GM19438 (cell line): ENCODE measurements at regions not wholly inside any gene's neighbourhood (a gene's known extent, or its start where the extent isn't known, plus 50 kb on each side); places are given as distances from the start of the nearest gene placed in this dataset.

Experiments used
- ATAC-seq: cut with Tn5 transposase; IDR thresholded peaks from one replicate; pipeline ENCODE4 v1.9.1; 2021; ENCODE audit warnings: low read depth; ENCODE audit not compliant: unreplicated experiment

DNA sequence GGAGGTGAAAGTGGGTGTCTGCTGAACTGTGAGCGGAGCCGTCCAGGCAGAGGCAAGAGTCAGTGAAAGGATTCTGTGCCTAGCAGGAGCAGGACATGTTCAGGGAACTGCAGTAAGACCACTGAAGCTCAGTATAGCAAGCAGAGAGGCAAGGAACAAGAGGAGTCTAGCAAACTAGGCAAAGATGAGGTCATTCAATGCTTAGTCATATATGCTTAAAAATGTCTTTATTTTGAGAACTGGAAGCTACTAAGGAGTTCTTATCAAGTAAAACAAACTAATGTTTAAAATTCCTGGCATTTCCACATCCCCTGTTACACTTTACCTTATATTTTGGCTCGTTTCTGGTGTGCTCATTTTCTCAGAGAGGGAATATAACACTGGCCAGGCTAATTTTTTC, 913.4 kb downstream of the CBLN2 start:
- no peak for ATAC-seq

- no peak for ATAC-seq
Observed at GRCh38 chr18:71625556-71626090, 918.5 kb downstream of the CBLN2 start.

DNA sequence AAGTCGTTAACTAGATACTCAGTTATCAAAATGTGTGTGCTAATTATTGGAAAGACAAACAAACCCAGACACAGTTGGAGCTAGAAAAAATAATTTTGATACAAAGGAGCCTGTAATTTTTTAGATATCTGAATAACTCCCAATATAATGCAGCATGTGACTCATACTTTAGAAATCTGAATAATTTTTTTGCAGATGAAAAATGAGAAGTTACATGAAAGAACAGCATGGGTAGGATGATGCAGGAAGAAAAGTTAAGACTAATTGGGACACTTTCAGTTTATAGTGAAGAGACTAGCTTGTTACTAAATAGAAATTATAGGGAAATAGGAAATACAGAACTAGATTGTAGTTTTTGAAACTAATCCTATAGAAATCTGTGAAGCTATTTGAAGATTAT, 945.8 kb downstream of the CBLN2 start:
- no peak for ATAC-seq

DNA sequence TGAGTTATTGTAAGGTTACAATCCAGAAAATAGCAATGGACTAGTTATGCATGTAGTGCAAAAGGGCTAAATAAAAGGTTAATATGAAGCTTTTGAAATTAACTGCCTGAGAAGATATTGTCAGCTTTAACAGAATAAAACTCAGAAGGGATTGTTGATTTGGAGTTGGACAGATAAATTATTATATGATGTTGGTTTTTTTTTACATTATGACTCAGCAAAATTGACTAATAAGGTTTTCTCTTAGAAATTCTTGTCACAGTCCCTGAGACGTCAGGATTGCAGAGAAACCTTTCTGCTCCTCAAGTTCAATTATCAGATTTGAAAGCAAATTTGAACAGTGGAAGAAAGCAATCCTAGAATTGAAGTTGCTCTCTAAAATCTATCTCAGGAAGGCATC, 946.9 kb downstream of the CBLN2 start:
- no peak for ATAC-seq

- no peak for ATAC-seq
Observed at GRCh38 chr18:71583252-71583651, 960.9 kb downstream of the CBLN2 start.

GRCh38 chr18:71554686-71555085, 989.5 kb downstream of the CBLN2 start:
- ATAC-seq: no peak

DNA sequence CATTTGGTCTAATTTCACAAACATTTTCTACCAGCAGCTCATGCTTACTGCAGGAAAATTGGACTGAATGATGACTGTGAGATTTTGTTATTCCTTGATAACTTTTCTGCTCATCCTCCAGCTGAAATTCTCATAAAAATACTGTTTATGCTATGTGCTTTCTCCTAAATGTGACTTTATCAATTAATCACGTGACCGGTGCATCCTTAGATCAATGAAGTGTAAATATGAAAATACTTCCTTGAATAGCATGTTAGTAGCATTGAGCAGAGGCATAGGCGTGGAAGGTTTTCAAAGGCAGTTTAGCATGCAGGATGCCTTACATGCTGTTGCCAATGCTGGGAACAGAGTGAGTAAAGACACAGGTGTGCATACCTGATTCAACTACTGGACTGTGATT, 1002.5 kb downstream of the CBLN2 start:
- ATAC-seq: no peak

- ATAC-seq: no peak
Observed at GRCh38 chr18:71529703-71530303, 1014.3 kb downstream of the CBLN2 start.

DNA sequence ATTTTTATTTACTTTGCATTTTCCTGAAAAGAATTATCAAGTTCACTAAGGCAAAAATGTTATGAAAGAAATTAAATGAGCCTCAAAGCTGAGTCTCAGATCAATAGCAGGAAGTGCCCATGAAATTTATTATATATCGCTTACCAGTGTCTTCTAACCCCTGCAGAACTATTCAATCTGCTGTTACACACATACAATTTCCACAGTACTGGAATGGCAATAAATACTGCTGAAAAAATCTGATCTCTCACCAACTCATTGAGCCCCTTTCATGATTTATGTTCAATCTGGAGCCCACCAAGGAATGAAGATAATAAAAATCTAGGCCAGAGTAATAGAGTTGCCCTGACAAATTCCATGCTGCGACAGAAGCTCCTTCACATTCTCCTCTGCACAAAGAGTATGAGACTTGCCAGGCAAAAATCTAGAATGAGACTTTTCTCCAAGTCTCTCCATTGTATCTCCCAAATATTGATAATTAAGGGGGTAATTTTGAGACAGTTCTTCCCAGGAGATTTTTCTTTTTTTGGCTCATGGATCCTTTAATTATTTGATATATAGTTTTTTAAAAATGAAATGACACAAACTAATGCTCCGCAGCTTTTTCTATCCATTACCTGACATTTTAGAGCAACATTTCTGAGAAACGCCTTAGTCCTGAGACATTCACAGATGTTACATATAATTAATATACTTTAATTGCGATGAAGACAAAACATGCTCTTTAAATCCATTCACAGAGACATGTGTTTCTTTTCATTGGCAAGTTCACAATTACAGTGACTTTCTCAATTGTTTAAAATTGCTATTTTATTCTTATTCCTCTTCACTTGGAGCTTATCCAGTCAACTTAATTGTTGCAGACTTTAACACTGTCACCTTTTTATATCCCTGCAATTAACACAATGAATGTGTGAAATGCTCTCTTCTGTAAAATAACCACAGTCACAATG, 1020.4 kb downstream of the CBLN2 start:
- no peak for ATAC-seq

- no peak for ATAC-seq
Observed at GRCh38 chr18:71505526-71505925, 1038.6 kb downstream of the CBLN2 start.

- no peak for ATAC-seq
Observed at GRCh38 chr18:71503222-71503621, 1040.9 kb downstream of the CBLN2 start.

DNA sequence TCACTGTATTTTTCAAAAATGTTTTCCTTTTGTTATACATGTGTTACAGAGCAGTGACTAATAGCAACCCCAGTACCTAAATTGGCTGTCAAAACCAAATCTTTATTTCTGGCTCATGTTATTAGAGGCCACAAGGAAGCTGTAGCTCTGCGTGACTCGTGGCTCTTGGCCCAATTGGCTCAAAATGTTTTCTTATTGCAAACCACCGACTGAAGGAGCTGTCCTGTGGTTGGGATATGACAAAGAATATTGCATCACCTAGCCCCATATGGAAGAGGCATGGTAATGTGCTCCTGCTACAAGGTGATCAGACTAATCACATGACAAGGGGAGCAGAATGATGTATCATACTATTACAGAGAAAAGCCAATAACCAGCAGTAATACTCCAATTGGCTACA, 1058.5 kb downstream of the CBLN2 start:
- ATAC-seq: no peak

DNA sequence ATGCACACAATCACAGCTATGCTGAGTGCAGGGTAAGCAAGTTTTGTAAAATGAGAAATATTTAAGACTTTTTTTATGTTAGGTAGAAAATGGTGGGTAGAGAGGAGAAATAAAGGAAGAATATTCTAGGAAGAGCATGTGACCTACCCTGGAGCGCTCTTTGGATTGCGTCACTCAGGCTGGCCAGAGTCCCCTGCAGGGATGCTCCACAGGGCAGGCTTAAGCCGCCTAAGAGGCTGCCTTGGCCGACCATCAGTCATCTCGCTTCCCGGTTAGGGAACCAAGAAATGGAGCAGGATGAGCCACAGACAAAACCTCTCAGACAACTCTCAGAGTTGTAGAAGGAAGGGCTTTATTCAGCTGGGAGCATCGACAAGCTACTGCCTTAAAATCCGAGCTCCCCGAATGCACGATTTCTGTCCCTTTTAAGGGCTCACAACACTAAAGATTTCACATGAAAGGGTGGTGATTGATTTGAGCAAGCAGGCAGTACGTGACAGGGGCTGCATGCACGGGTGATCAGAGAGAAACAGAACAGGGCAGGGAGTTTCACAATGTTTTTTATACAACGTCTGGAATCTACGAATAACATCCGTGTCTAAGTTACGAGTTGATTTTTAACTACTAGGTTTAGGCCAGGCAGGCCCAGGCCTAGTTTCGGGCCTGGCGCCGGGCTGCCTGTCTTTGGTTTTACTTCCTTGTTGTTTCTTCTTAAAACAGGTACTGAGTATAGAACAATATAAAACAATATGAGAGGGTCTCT, 1072.0 kb downstream of the CBLN2 start:
- ATAC-seq: no peak

DNA sequence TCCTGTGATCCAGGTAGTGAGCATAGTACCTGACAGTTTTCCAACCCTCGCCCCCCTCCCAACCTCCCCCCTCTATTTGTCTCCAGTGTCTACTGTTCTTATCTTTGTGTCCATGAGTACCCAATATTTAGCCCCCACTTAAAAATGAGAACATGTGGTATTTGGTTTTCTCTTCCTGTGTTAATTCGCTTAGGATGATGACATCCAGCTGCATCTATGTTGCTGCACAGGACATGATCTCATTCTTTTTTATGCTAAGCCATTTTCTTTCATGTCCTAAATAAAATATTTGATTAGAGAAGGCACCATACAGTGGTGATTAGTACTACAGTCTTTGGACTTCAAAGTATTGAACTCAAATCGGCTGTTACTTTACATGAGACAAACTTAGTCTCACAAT, 1087.9 kb downstream of the CBLN2 start:
- no peak for ATAC-seq

GRCh38 chr18:71450257-71450656, 1093.9 kb downstream of the CBLN2 start:
- ATAC-seq: no peak

GRCh38 chr18:71443706-71444480, 1100.2 kb downstream of the CBLN2 start:
- ATAC-seq: no peak

DNA sequence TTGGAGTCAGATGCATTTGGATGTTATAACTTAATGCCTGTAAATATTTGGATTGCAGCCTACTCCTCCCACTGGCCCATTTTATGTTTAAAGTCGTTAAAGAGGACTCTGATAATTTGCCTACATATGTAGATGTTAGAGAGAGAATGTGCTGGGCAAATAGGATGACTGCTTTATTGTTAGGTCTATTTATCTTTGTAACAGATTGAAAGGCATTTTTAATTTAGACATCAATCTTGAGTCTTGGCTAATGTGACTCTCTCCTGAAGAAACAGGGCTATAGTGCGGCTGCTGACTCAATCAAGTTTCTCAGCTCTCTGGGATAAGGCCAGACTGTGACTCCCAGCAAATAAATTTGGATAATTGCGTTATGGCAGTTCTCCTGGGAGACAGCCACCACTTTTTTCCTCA, 1101.4 kb downstream of the CBLN2 start:
- ATAC-seq: no peak

DNA sequence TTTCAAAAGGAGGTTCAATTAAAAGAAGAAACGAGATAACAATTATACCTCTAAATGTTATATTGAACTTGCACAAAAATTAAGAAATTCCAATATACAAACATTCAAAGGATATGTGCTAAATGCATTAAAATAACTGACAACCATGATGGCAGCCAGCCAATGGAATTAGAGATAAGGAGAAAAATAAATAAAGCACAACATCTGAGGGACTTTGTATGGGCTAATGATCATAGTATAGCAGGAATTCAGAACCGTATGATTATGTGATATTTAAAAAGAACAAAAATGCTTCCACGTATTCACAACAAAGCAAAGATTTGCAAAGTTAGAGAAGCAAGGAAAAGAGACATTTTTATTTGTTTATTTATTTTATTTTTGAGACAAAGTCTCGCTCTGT, 1103.0 kb downstream of the CBLN2 start:
- ATAC-seq: no peak

DNA sequence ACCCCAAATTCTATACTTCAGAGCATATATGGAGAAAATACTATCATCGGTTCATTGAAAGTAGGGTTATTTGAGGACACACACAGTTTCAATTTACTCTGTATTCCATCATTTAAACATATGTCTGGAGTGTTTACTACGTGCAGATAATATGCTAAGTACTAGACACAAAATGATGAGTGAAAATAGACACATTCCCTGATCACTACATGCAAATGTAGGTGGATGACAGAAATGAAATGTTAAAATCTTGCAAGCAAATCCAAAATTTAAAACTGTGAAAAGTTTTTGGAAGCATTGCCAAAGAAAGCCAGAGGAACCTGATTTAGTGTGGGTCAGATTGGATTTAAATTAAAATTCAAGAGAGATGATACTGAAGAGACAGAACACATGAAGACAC, 1106.6 kb downstream of the CBLN2 start:
- ATAC-seq: no peak

DNA sequence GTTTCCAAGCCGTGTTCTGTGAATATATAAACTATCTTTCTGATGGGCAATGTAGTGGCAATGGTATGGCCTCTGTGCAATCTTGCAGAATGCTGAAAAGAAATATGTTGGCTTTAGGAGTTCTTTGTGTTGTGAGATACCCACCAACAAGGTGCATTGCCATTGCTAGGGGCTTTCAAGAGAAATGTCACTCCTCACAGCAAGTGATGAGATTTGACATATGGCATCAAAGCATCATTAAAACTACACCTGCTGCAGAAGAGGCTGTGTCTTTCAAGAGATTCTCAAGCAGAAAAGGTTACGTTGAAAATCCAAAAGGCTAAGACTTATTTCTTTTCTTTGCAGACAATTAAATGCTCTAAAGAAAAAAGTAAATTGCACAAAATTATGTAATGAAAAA, 1110.8 kb downstream of the CBLN2 start:
- ATAC-seq: no peak
